ENCODE measurements at regions not wholly inside any gene's neighbourhood (a gene's known extent, or its start where the extent isn't known, plus 50 kb on each side); places are given as distances from the start of the nearest gene placed in this dataset.

DNA sequence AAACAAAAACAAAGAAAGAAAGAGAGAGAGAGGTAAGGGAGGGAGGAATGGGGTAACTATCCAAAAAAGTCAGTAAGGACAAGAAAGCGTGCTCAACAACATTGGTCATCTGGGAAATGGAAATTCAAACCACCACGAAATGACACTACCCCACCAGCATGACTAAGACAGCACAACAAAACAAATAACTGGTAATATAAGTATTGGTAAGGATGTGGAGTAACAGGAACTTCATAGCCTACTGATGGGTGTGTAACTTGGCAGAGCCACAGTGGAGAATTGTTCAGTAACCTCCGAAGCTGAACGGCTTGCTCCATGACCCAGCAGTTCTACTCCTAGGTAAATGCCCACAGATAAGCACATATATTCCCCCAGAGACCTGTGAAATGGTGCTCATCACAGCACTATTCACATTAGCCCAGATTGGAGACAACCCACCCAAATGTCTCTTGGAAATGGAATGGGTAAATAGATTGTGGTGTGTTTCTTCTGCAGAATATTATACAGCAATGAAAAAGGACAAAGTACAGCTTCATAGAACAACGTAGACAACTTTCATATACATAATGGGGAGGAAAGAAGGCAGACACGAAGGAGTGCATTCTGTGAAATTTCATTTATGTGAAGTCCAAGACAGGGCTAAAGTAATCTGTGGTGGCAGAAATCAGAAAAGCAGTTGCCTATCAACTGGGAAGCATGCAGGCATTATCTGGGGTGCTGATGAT lies 95.5 kb upstream of the ATP6AP2 start:
- POLR2A ChIA-PET = no interaction called here
- Histone ChIP-seq H3K27me3 (ENCODE audit: control insufficient read depth in 1 of 2, insufficient read depth in 2 of 2, low read length in 2 of 2) (no peaks in the 10 kb centered on the region), H2AFZ (ENCODE audit: low read length) (no peak overlapping the region), H3K9me3 (ENCODE audit: low read length) (no peaks in the 10 kb centered on the region), H3K9ac (ENCODE audit: insufficient read depth, low read depth, low read length) (no peak overlapping the region), H4K20me1 (ENCODE audit: insufficient read depth, low read length) (no peaks in the 10 kb centered on the region), H3K27ac (ENCODE audit: extremely low read length, insufficient read depth, low read length) (no peak overlapping the region), H3K4me2 (ENCODE audit: low read depth, low read length) (no peak overlapping the region), H3K36me3 (replicated peaks in 1 of 2; ENCODE audit: control insufficient read depth in 1 of 2, insufficient read depth in 2 of 2, low read length in 2 of 2) (no peaks in the 10 kb centered on the region), H3K4me1 (ENCODE audit: insufficient read depth, low read length) (no peaks in the 10 kb centered on the region), H3K4me3 (replicated peaks in 1 of 3; ENCODE audit: insufficient read depth in 1 of 3, low read depth in 2 of 3, low read length in 3 of 3) (no peak overlapping the region), H3K79me2 (ENCODE audit: insufficient read depth, low read length) (no peaks in the 10 kb centered on the region)
- intact Hi-C loops (cut with micrococcal nuclease; ENCODE audit: unreplicated experiment) (no loop called here), in situ Hi-C loops (cut with HindIII; ENCODE audit: extremely low pct_ligation_motif_present, low pct_unique_long_range_greater_than_20kb) (no loop called here)
- TF ChIP-seq ZFP82 (CRISPR knock-in tag; IDR thresholded peaks at IDR 0.05; ENCODE audit: borderline replicate concordance) = no peak
- TF ChIP-seq, protein P1, sequence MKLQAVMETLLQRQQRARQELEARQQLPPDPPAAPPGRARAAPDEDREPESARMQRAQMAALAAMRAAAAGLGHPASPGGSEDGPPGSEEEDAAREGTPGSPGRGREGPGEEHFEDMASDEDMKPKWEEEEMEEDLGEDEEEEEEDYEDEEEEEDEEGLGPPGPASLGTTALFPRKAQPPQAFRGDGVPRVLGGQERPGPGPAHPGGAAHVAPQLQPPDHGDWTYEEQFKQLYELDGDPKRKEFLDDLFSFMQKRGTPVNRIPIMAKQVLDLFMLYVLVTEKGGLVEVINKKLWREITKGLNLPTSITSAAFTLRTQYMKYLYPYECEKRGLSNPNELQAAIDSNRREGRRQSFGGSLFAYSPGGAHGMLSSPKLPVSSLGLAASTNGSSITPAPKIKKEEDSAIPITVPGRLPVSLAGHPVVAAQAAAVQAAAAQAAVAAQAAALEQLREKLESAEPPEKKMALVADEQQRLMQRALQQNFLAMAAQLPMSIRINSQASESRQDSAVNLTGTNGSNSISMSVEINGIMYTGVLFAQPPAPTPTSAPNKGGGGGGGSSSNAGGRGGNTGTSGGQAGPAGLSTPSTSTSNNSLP (IDR thresholded peaks at IDR 0.05; ENCODE audit: low read depth, low read length) = no peak
- TF ChIP-seq JUND (CRISPR knock-in tag; IDR thresholded peaks at IDR 0.05) = no peak
- TF ChIP-seq, protein P2, sequence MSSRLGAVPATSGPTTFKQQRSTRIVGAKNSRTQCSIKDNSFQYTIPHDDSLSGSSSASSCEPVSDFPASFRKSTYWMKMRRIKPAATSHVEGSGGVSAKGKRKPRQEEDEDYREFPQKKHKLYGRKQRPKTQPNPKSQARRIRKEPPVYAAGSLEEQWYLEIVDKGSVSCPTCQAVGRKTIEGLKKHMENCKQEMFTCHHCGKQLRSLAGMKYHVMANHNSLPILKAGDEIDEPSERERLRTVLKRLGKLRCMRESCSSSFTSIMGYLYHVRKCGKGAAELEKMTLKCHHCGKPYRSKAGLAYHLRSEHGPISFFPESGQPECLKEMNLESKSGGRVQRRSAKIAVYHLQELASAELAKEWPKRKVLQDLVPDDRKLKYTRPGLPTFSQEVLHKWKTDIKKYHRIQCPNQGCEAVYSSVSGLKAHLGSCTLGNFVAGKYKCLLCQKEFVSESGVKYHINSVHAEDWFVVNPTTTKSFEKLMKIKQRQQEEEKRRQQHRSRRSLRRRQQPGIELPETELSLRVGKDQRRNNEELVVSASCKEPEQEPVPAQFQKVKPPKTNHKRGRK (CRISPR knock-in tag; IDR thresholded peaks at IDR 0.05) = no peak
- TF ChIP-seq HOXD1 (CRISPR knock-in tag; IDR thresholded peaks at IDR 0.05) = no peak
- no peak for TF ChIP-seq HMGA1 (CRISPR knock-in tag; conservative IDR thresholded peaks at IDR 0.05)
- no peak for TF ChIP-seq RBAK (CRISPR knock-in tag; IDR thresholded peaks at IDR 0.05)
- TF ChIP-seq, protein P3, sequence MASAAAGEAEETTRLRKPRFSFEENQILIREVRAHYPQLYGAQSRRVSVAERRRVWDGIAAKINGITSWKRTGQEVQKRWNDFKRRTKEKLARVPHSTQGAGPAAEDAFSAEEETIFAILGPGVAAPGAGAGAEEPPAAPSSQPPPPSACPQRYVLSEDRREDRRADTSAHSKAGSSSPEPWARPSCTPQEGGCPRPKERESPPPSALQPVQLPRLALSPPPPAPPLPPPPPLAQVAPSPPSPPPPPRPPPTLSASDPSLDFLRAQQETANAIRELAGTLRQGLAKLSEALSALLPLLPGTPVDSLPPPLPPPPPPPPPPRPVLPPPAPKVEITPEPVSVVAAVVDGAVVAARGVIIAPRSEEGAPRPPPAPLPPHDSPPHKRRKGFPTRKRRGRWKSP (CRISPR knock-in tag; IDR thresholded peaks at IDR 0.05) = no peak
- TF ChIP-seq, protein P4, sequence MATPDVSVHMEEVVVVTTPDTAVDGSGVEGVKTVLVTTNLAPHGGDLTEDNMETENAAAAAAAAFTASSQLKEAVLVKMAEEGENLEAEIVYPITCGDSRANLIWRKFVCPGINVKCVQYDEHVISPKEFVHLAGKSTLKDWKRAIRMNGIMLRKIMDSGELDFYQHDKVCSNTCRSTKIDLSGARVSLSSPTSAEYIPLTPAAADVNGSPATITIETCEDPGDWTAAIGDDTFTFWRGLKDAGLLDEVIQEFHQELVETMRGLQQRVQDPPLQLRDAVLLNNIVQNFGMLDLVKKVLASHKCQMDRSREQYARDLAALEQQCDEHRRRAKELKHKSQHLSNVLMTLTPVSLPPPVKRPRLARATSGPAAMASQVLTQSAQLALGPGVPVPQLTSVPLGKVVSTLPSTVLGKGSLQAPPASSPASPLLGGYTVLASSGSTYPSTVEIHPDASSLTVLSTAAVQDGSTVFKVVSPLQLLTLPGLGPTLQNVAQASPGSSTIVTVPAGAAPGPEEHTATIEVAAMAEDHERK (CRISPR knock-in tag; IDR thresholded peaks at IDR 0.05; ENCODE audit: low read depth) = no peak
- TF ChIP-seq, protein P5, sequence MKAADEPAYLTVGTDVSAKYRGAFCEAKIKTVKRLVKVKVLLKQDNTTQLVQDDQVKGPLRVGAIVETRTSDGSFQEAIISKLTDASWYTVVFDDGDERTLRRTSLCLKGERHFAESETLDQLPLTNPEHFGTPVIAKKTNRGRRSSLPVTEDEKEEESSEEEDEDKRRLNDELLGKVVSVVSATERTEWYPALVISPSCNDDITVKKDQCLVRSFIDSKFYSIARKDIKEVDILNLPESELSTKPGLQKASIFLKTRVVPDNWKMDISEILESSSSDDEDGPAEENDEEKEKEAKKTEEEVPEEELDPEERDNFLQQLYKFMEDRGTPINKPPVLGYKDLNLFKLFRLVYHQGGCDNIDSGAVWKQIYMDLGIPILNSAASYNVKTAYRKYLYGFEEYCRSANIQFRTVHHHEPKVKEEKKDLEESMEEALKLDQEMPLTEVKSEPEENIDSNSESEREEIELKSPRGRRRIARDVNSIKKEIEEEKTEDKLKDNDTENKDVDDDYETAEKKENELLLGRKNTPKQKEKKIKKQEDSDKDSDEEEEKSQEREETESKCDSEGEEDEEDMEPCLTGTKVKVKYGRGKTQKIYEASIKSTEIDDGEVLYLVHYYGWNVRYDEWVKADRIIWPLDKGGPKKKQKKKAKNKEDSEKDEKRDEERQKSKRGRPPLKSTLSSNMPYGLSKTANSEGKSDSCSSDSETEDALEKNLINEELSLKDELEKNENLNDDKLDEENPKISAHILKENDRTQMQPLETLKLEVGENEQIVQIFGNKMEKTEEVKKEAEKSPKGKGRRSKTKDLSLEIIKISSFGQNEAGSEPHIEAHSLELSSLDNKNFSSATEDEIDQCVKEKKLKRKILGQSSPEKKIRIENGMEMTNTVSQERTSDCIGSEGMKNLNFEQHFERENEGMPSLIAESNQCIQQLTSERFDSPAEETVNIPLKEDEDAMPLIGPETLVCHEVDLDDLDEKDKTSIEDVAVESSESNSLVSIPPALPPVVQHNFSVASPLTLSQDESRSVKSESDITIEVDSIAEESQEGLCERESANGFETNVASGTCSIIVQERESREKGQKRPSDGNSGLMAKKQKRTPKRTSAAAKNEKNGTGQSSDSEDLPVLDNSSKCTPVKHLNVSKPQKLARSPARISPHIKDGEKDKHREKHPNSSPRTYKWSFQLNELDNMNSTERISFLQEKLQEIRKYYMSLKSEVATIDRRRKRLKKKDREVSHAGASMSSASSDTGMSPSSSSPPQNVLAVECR (CRISPR knock-in tag; IDR thresholded peaks at IDR 0.05; ENCODE audit: borderline replicate concordance) = no peak
- TF ChIP-seq MAF1 (CRISPR knock-in tag; IDR thresholded peaks at IDR 0.05; ENCODE audit: borderline replicate concordance) = no peak
- ATAC-seq = no peak
- DNase-seq (ENCODE audit: low spot score) = no peak
- 20% methylated on average over 4 of the region's 6 CpGs for WGBS (ENCODE audit: low lambda C conversion rate)
- no TSS peak for BruUV-seq (replicated peaks)
- CTCF ChIA-PET (ENCODE audit: low intra/inter-chr PET ratio, low total read pairs) = no interaction called here
- FAIRE-seq = no peak

Data from HepG2 (cell line).